Activated CD4-positive, alpha-beta T cell treated with anti-CD3 and anti-CD28 coated beads, Interleukin-2, Interleukin-4, amounts not matched to agents 100 ng/mL and 50 ng/mL, durations not matched to agents 16 hours and 8 hours (primary cell): ENCODE measurements at regions not wholly inside any gene's neighbourhood (a gene's known extent, or its start where the extent isn't known, plus 50 kb on each side); places are given as distances from the start of the nearest gene placed in this dataset.
"Not testable (repeated sequence)": the region's sequence is repeated elsewhere in the genome, so short reads cannot be mapped to it uniquely, and the experiment has no call there.

Source experiments
- DNase-seq: peaks from one replicate; pipeline ENCODE4 v3.0.0-alpha.2; 2020; ENCODE audit warnings: low spot score

DNA sequence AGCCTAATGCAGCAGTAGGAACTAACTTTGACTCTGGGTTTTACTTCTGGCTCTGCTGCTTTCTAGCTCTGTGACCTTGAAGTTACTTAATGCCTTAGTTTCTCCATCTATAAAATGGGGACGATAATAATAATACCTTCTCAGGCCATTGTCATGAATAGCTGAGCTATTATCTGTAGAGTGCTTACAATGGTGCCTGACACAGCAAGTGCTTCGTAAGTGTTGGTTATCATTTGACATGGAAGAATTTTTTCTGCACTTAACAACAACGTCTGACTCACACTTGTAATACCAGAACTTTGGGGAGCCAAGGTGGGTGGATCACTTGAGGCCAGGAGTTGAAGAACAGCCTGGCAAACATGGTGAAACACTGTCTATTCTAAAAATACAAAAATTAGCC is 140.5 kb downstream of the ARL4A start:
- DNase-seq: no peak

DNA sequence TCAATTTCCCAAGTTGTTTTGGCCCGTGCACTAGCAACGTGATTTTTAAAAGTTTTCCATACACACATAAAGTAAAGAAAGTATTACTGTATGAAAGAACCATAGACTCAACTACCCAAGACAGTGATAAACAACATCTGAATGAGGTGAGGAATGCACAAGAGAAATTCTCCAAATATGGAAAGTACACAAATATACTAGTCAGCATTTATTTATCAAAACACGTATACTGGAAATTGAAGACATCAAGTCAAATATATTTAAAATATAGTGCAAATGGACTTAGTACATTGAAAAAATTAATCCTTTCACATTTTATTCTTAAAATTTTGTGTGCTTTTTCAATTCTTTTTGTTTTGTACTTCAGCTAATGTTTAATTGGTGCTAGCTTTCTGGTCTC is 143.6 kb downstream of the ARL4A start:
- DNase-seq: no peak

GRCh38 chr7:12833829-12834228 is 146.4 kb downstream of the ARL4A start:
- DNase-seq: no peak

- no peak for DNase-seq
Observed at GRCh38 chr7:12834782-12835181, 147.3 kb downstream of the ARL4A start.

DNA sequence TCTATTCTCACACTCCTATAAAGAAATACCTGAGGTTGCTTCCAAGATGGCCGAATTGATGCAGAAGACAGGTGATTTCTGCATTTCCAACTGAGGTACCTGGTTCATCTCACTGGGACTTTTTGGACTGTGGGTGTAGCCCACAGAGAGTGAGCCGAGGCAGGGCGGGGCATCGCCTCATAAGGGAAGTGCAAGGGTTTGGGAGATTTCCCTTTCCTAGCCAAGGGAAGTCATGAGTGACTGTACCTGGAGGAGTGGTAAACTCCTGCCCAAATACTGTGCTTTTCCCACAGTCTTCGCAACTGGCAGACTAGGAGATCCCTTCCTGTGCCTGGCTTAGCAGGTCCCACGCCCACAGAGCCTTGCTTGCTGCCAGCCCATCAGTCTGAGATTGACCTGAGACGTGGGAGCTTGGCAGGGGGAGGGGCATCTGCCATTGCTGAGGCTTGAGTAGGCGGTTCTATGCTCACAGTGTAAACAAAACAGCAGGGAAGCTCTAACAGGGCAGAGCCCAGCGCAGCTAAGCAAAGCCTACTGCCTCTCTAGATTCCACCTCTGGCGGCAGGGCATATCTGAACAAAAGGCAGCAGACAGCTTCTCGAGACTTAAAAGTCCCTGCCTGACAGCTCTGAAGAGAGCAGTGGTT is 152.2 kb downstream of the ARL4A start:
- DNase-seq: no peak

GRCh38 chr7:12844732-12845131 is 157.3 kb downstream of the ARL4A start:
- not testable (repeated sequence) for DNase-seq

GRCh38 chr7:12847001-12847400 is 159.6 kb downstream of the ARL4A start:
- DNase-seq: no peak

- no peak for DNase-seq
Observed at GRCh38 chr7:12851142-12851541, 163.7 kb downstream of the ARL4A start.

GRCh38 chr7:12851841-12852240 is 164.4 kb downstream of the ARL4A start:
- DNase-seq: no peak

DNA sequence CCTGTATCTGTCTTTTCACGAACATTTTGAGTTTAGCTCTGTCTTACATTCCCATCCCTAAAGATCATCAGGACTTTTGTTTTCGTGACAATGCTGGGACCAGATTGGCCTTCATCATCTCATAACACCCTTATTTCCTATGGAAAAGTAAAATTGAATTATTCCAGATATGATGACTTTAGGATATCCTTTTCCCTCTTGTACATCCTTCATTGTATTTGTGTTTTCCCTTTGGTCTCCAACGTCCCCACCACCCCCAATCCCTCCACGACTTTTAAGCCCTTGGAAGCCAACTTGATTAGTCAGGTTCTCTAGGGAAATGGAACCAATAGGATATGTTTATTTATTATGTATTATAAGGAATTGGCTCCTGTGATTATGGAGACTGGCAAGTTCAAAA is 167.6 kb downstream of the ARL4A start:
- DNase-seq: no peak

DNA sequence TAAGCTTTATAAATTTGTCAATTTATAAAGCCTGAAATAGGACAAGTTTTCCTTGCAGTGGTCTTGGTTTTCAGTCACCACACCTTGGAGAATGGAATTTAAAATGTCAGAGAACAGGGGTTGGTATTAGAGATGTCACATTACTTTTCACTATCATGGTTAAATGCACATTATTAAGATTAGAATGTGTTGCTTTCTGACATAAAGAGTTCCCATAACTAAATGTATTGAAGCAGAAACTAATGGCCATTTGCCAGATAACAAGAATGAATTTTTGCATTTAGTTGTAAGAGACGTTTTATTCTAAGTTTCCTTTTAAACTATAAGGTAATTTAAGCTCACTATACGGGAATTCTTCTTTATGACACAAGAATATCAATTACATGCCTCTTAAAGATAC is 172.3 kb downstream of the ARL4A start:
- DNase-seq: no peak

DNA sequence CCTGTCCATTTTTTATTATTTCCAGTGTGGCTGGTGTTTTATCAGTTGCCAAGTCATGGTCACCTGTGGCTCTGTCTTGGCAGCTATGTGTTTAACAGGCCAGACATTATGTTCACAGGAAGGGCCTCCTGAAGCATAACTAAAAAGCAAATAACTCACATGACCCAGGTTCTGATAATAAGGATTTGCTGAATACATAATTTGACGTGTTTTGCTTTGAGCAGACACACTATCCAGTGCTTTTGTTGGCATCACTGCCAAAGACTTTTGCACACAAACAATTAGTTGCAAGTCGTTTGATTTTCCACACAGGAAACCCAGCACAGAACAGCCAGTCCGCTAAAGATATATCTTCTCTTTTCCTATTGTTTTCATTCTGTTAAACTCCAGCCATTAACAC is 173.6 kb downstream of the ARL4A start:
- no peak for DNase-seq

- no peak for DNase-seq
Observed at GRCh38 chr7:12862146-12862545, 174.7 kb downstream of the ARL4A start.

DNA sequence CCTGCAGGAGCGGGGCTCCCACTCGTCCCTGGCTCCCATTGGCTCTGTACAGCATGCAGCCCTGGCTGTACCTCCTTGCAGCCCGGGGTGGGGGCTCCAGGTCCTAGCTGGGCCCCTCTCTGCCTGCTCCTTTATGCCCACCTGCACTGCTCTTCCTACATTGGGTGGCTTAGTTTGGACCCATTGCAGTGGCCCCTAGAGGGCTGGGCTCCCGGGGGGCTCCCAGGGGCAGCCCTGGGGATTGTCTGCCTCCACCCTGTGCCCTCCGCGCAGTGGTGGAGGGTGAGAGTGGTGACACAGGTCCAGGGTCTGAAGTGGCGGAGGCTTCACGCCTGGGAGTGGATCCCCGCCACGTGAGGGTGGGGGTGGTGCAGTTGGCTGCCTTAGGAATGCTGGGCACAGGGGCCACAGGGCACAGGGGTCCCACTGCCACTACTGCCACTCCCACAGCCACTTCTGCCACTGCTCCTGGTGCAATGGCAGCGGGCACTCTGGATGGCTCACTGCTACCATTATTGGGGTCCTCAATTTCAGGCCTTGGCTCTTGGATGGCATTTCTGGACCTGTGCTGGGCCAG is 177.1 kb downstream of the ARL4A start:
- no peak for DNase-seq

DNA sequence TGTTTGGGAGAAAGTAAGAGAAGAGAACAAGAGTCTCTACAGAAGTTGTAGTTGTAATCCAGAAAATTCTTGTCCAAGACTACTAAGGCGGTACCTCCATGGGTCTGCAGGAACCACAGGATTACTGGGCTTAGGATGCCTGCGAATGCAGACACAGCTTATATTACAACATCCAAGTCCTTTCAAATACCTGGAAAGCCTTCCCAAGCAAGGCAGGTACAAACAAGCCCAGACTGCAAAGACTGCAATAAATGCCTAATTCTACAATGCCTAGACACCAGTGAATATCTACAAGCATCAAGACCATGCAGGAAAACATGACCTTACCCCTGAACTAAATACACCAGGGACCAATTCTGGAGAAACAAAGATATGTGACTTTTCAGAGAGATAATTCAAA is 178.2 kb downstream of the ARL4A start:
- DNase-seq: no peak

DNA sequence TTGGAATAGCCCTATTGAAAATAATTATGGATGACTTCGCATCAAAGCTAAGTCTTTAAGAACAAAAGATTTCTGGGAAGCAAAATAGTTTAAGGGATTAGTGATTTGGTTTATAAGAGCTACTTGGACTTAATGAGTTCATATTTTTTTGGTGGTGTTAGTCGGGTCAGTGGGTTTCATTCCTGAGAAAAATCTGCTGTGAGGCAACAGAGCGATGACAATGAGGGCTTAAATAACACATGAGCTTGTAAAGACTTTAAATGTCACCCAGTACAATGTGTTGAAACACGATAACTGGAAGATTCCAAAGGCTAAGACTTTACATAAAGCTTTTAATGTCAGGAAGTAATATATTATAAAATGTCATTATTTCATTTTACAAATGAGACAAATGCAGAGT is 178.8 kb downstream of the ARL4A start:
- DNase-seq: no peak

- no peak for DNase-seq
Observed at GRCh38 chr7:12868027-12868426, 180.6 kb downstream of the ARL4A start.

GRCh38 chr7:12870219-12870618 is 182.8 kb downstream of the ARL4A start:
- no peak for DNase-seq

DNA sequence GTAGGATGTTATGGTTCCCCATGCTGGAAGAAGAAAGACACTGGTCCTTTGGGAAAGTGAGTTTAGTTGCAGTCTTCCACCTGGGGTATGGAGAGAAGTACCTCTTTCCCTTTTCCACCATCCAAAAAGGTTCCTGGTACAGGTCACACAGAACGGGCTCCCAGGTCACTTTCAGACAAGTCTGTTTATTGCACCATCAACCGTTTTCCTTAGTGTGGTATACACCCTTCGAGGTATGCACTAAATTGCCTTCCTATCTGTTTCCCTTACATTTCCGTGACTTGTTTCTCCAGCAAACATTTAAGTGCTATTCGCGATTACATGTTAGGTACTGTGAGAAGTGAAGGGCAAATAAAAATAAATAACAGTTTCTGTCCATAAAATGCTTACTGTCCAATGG is 185.1 kb downstream of the ARL4A start:
- DNase-seq: no peak

DNA sequence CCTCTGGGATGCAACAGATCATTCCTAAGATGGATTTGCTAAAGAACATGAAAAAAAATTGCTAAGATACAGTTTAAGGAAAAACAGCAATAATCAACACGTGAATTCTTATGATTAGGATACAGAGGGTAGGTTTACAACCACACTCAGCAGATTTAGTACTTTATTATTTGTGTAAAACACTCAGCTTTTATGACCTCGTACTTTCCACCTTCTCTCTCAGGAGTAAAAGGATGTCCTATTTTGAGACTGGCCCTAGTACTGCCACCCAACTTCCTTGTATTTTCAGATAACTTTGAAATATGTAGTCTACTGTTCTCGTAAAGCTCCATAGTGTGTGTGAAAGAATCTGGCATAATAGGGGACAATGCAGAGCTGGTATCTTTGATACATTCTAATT is 186.1 kb downstream of the ARL4A start:
- no peak for DNase-seq

- DNase-seq: no peak
Observed at GRCh38 chr7:12879139-12879538, 191.7 kb downstream of the ARL4A start.

GRCh38 chr7:12881712-12882111 is 194.3 kb downstream of the ARL4A start:
- no peak for DNase-seq

DNA sequence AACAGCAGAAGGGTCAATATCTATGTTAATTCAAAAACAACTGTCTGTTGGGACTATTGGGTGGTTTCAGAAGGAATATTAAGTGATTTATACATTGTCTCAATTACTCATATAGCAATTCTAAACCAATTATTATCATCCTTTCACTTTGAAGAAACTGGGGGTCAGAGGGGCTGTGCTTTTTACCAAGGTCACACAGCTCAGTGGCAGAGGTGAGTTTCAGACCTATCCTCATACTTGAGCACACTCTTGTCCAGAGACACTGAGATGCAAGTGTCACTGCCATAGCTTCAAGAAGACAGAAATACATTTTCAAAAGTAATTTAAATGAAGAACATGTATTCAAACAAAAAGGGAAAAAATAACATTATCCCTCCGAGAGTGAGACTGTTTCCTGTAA is 195.3 kb downstream of the ARL4A start:
- DNase-seq: no peak

GRCh38 chr7:12884033-12884432 is 196.6 kb downstream of the ARL4A start:
- no peak for DNase-seq
